Fibroblast of the aortic adventitia (primary cell): ENCODE measurements at regions not wholly inside any gene's neighbourhood (a gene's known extent, or its start where the extent isn't known, plus 50 kb on each side); places are given as distances from the start of the nearest gene placed in this dataset.
A peak's percentile ranks its signal among the peaks of the same experiment; 100 is the strongest.

Experiments used
- DNase-seq: peaks from one replicate; pipeline ENCODE4 v3.0.0-alpha.2; 2010; ENCODE audit warnings: low read depth
- H3K4me3 ChIP-seq: 2 replicates; pipeline ENCODE4 v1.5.1; 2011; ENCODE audit warnings: low read depth, mild to moderate bottlenecking, control low read depth, low read length, moderate library complexity
- CTCF ChIP-seq: IDR thresholded peaks from 2 replicates; pipeline ENCODE4 v1.5.1; 2011; ENCODE audit warnings: mild to moderate bottlenecking, low read length, control low read depth, inconsistent platforms; ENCODE audit not compliant: insufficient read depth

GRCh38 chr2:20145497-20146193 lies 79.3 kb downstream of the SDC1 start:
- no peak for TF ChIP-seq CTCF

GRCh38 chr2:20144861-20145260 lies 80.1 kb downstream of the SDC1 start:
- H3K4me3 ChIP-seq = no peak overlapping the region
- no peak for DNase-seq
- TF ChIP-seq CTCF = no peak

More at GRCh38 chr2:20145497-20146193, 79.3 kb downstream of the SDC1 start:
- no peak for DNase-seq
- no peak overlapping the region for H3K4me3 ChIP-seq

- TF ChIP-seq CTCF = no peak
- no peak overlapping the region for H3K4me3 ChIP-seq
- DNase-seq = no peak
Measured at GRCh38 chr2:20144196-20144595, 80.7 kb downstream of the SDC1 start.

GRCh38 chr2:20143263-20143662 lies 81.7 kb downstream of the SDC1 start:
- H3K4me3 ChIP-seq = no peak overlapping the region
- TF ChIP-seq CTCF = no peak
- peak; percentile 43 for DNase-seq

- no peak for TF ChIP-seq CTCF
- H3K4me3 ChIP-seq = no peak overlapping the region
- no peak for DNase-seq
Measured at GRCh38 chr2:20141806-20142205, 83.1 kb downstream of the SDC1 start.

- no peak for TF ChIP-seq CTCF
- peak; percentile 96 for DNase-seq
- no peak overlapping the region for H3K4me3 ChIP-seq
Measured at GRCh38 chr2:20141056-20141762, 83.7 kb downstream of the SDC1 start.
